ENCODE measurements at regions not wholly inside any gene's neighbourhood (a gene's known extent, or its start where the extent isn't known, plus 50 kb on each side); places are given as distances from the start of the nearest gene placed in this dataset.

DNA sequence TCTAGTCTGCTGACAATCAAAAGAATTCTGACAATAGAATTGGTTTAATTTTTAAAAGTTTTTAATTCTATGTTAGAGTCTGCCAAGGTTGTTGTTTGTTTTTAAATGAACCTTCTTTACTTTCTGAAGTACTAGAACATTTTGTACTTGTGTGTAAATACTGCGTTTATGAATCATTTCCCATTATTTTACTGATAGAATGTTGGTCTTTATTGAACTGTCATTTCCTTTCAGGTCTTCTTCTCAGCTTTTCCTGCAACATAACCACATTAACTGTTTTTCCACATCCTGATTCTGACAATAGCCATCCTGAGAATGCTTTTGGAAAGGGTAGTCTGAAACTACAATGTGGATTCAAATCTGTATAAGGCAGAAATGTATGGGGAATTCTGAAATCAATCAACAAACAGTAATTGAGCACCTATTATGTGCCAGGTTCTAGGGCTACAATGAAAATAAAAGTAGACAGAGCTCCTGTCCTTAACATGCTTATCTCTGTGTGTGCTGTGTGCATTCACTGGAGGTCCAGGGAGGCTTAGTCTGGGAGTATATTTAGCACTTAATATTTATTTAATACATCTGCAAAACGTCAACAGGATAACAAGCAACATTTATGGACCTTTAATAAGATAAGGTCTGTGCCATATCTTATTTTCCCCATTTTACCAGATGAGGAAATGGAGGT is 73.1 kb upstream of the SLC38A2 start:
- no peaks in the 10 kb centered on the region for H3K9me3 Mint-ChIP-seq
- peaks cover 60% of the 10 kb centered on the region for H3K4me1 Mint-ChIP-seq
- H3K27ac Mint-ChIP-seq, result no peak overlapping the region
- H3K4me3 Mint-ChIP-seq, result no peak overlapping the region
- H3K36me3 Mint-ChIP-seq, result no peaks in the 10 kb centered on the region
- H3K27me3 Mint-ChIP-seq (ENCODE audit: low read depth), result no peaks in the 10 kb centered on the region
- no peak for DNase-seq (ENCODE audit: low spot score in 2 of 2, unreplicated experiment in 2 of 2)
- TF ChIP-seq, protein P1, sequence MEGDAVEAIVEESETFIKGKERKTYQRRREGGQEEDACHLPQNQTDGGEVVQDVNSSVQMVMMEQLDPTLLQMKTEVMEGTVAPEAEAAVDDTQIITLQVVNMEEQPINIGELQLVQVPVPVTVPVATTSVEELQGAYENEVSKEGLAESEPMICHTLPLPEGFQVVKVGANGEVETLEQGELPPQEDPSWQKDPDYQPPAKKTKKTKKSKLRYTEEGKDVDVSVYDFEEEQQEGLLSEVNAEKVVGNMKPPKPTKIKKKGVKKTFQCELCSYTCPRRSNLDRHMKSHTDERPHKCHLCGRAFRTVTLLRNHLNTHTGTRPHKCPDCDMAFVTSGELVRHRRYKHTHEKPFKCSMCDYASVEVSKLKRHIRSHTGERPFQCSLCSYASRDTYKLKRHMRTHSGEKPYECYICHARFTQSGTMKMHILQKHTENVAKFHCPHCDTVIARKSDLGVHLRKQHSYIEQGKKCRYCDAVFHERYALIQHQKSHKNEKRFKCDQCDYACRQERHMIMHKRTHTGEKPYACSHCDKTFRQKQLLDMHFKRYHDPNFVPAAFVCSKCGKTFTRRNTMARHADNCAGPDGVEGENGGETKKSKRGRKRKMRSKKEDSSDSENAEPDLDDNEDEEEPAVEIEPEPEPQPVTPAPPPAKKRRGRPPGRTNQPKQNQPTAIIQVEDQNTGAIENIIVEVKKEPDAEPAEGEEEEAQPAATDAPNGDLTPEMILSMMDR (IDR thresholded peaks at IDR 0.05; ENCODE audit: unreplicated experiment), result no peak

GRCh38 chr12:46445093-46445492 is 72.5 kb upstream of the SLC38A2 start:
- Mint-ChIP-seq H3K9me3 (no peaks in the 10 kb centered on the region), H3K4me3 (no peak overlapping the region), H3K27ac (no peak overlapping the region), H3K4me1 (peaks cover 54% of the 10 kb centered on the region), H3K27me3 (ENCODE audit: low read depth) (no peaks in the 10 kb centered on the region), H3K36me3 (no peaks in the 10 kb centered on the region)
- no peak for DNase-seq (ENCODE audit: low spot score in 2 of 2, unreplicated experiment in 2 of 2)
- TF ChIP-seq, protein P1 (IDR thresholded peaks at IDR 0.05; ENCODE audit: unreplicated experiment), result no peak

DNA sequence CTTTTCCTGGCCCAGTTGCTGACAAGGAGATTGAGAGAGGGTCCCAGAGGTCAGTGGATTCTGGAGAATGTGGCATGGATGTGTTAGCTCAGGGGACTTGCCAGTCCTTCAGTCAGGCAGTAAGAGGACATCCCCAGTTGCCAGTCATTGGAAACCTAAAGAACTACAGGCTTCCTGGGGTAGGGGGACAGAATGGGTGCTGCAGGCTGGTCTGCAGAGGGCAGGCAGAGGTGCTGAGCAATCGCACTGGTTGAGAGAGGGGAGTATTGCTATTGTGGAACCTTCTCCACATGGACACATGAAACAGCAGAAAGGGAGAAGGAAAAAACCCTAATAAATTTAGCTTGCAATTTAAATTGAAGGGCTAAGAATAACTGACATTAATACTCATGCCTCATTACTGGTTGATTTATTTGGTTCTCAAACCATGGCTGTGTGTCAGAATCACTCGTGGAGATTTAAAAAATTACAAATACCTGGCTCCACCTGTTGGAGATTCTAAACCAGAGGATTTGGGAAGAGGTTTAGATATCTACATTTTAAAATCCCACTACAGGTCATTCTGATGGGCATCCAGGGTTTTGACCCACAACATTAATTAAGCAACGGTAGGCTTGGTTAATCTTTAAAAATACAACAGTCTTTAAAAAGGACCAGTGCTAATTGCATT is 71.2 kb upstream of the SLC38A2 start:
- no peak for DNase-seq (ENCODE audit: low spot score in 2 of 2, unreplicated experiment in 2 of 2)
- Mint-ChIP-seq H3K27ac (no peak overlapping the region), H3K27me3 (ENCODE audit: low read depth) (no peaks in the 10 kb centered on the region), H3K9me3 (no peaks in the 10 kb centered on the region), H3K4me1 (peaks cover 45% of the 10 kb centered on the region), H3K4me3 (no peak overlapping the region), H3K36me3 (no peaks in the 10 kb centered on the region)
- TF ChIP-seq, protein P1 (IDR thresholded peaks at IDR 0.05; ENCODE audit: unreplicated experiment), result no peak

DNA sequence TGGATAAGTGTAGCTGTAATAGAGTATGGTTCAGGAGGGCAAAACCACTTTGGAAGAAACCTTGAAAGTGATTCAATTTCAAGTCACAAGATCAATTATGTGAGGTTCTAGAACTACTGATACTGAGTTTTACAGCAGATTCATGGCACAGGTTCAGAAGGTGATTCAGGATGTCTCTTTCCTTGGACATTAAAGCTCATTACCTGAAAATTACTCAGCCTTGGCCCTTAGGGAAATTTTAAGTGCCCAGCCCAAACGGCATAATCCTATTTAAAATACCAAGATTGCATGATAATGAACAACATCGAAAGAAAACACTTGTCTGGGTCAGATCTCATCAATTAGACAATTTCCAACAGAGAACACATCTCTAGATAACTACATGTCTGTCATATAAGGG is 70.2 kb upstream of the SLC38A2 start:
- no peaks in the 10 kb centered on the region for H3K36me3 Mint-ChIP-seq
- H3K27me3 Mint-ChIP-seq (ENCODE audit: low read depth), result no peaks in the 10 kb centered on the region
- no peak overlapping the region for H3K27ac Mint-ChIP-seq
- H3K9me3 Mint-ChIP-seq, result no peaks in the 10 kb centered on the region
- TF ChIP-seq, protein P1 (IDR thresholded peaks at IDR 0.05; ENCODE audit: unreplicated experiment), result no peak
- DNase-seq (ENCODE audit: low spot score in 2 of 2, unreplicated experiment in 2 of 2), result no peak
- no peak overlapping the region for H3K4me3 Mint-ChIP-seq
- H3K4me1 Mint-ChIP-seq, result peaks cover 52% of the 10 kb centered on the region

DNA sequence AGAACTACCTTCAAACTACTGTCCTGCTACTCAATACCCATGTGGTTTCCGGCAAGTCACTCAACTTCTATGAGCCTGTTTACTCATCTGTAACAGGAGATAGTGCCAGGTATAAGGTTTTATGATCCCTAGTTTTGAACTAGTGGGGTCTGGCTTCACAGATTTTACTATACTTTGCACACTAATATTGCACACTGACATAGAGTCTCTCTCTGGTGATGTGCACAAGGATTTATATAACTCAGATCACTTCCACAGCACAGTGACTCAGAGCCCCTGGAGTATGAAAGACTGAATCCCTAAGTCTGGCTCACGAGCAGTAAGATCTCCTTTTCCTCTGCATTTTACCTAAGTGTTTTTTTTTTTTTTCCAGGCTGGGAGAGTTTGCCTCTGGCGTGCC is 69.7 kb upstream of the SLC38A2 start:
- Mint-ChIP-seq H3K9me3 (no peaks in the 10 kb centered on the region), H3K4me1 (peaks cover 56% of the 10 kb centered on the region), H3K4me3 (no peak overlapping the region), H3K36me3 (no peaks in the 10 kb centered on the region), H3K27ac (no peak overlapping the region), H3K27me3 (ENCODE audit: low read depth) (no peaks in the 10 kb centered on the region)
- DNase-seq (ENCODE audit: low spot score in 2 of 2, unreplicated experiment in 2 of 2), result no peak
- TF ChIP-seq, protein P1 (IDR thresholded peaks at IDR 0.05; ENCODE audit: unreplicated experiment), result no peak
